ENCODE measurements at regions not wholly inside any gene's neighbourhood (a gene's known extent, or its start where the extent isn't known, plus 50 kb on each side); places are given as distances from the start of the nearest gene placed in this dataset.

DNA sequence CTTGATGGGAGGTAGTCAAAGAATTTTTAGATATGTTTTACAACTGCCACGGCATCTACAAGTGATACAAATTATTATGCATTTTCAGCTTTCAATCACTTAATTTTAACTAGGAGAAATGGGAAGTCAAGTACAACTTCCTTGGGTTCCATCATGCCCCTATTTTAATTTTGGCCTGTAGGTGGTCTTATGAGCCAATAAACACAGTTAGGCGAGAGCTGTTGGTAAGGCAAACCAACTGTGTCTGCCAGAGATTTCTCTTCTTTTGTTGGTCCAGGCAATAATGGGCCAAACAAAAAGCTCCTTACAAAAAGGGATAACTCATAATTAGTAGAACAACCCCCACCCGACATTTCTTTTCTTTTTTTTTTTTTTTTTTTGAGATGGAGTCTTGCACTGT, 63.3 kb upstream of the ARX start:
- no peak overlapping the region for H3K4ac ChIP-seq (ENCODE audit: low read length)
- no peak overlapping the region for H2BK15ac ChIP-seq (ENCODE audit: low read length)
- no peak overlapping the region for H3K18ac ChIP-seq (ENCODE audit: low read length)
- H3K9ac ChIP-seq (ENCODE audit: low read depth, low read length, poor library complexity), result no peak overlapping the region
- no peak overlapping the region for H3K4me2 ChIP-seq (ENCODE audit: insufficient read depth, low read length, poor library complexity, severe bottlenecking)
- H2AFZ ChIP-seq (ENCODE audit: low read length), result no peak overlapping the region
- H3K4me1 ChIP-seq (ENCODE audit: control insufficient read depth in 2 of 2, insufficient read depth in 1 of 2, low read depth in 1 of 2, low read length in 2 of 2), result no peaks in the 10 kb centered on the region
- no peak overlapping the region for H3K14ac ChIP-seq (ENCODE audit: low read length)
- no peak for DNase-seq (ENCODE audit: low spot score)
- WGBS, 2 donors (ENCODE audit: extremely low coverage in 2 of 2, insufficient read length in 2 of 2, insufficient replicate concordance in 1 of 2), result no CpG with 5 or more reads among the region's 3 CpGs
- H2AK5ac ChIP-seq (ENCODE audit: low read depth, low read length), result no peak overlapping the region
- no peak overlapping the region for H2BK5ac ChIP-seq (ENCODE audit: low read length)
- H3K27ac ChIP-seq (replicated peaks; ENCODE audit: low read length), result no peak overlapping the region
- H3K23ac ChIP-seq (ENCODE audit: low read depth, low read length, poor library complexity), result no peak overlapping the region
- H3K36me3 ChIP-seq (replicated peaks in 1 of 2; ENCODE audit: control insufficient read depth in 2 of 2, insufficient read depth in 2 of 2, low read length in 2 of 2), result no peaks in the 10 kb centered on the region
- H3K9me3 ChIP-seq (replicated peaks in 1 of 2; ENCODE audit: control insufficient read depth in 2 of 2, insufficient read depth in 1 of 2, low read depth in 1 of 2, low read length in 2 of 2), result no peaks in the 10 kb centered on the region
- H4K91ac ChIP-seq (ENCODE audit: low read depth, low read length, poor library complexity), result no peak overlapping the region
- H3K79me1 ChIP-seq (ENCODE audit: low read depth, low read length), result no peaks in the 10 kb centered on the region
- no peak overlapping the region for H4K8ac ChIP-seq (ENCODE audit: low read depth, low read length)
- H3K4me3 ChIP-seq (ENCODE audit: low read length in 2 of 2), result no peak overlapping the region
- H2BK12ac ChIP-seq (ENCODE audit: low read length), result no peak overlapping the region
- H2BK120ac ChIP-seq (ENCODE audit: low read depth, low read length), result no peak overlapping the region
- H3K27me3 ChIP-seq (ENCODE audit: control insufficient read depth in 3 of 3, insufficient read depth in 3 of 3, low read depth in 1 of 3, low read length in 3 of 3), result no peaks in the 10 kb centered on the region

DNA sequence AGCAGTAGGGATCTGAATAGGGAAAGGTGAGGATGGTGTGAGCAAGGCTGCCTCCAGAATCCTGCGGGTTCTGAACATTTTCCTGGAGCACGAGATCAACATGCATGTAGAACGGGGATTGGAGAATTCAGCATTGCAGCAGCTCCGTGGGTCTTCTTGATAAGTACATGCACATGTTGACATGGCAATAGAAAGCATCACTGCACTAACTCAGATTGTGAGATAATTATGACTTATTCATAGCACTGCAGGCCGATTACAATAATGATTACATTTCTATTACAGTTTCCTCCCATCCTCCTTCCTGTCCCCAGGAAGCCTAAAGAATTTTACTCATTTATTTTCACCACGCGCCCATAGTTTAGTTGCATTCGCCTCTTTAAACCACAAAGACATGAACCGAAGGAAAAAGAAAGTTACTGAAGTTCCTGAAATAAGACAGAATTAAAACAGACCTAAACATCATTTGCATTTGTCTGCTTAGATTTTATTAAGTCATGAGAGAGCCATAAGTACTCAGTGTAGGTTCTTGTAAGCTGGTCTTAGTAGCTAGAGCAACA, 61.3 kb upstream of the ARX start:
- no peak overlapping the region for H3K23ac ChIP-seq (ENCODE audit: low read depth, low read length, poor library complexity)
- no CpG with 5 or more reads among the region's 9 CpGs for WGBS, 2 donors (ENCODE audit: extremely low coverage in 2 of 2, insufficient read length in 2 of 2, insufficient replicate concordance in 1 of 2)
- H4K91ac ChIP-seq (ENCODE audit: low read depth, low read length, poor library complexity), result no peak overlapping the region
- no peak overlapping the region for H3K27ac ChIP-seq (replicated peaks; ENCODE audit: low read length)
- no peak overlapping the region for H3K4ac ChIP-seq (ENCODE audit: low read length)
- no peak overlapping the region for H2AK5ac ChIP-seq (ENCODE audit: low read depth, low read length)
- H2BK12ac ChIP-seq (ENCODE audit: low read length), result no peak overlapping the region
- no peaks in the 10 kb centered on the region for H3K27me3 ChIP-seq (ENCODE audit: control insufficient read depth in 3 of 3, insufficient read depth in 3 of 3, low read depth in 1 of 3, low read length in 3 of 3)
- no peak overlapping the region for H4K8ac ChIP-seq (ENCODE audit: low read depth, low read length)
- no peaks in the 10 kb centered on the region for H3K36me3 ChIP-seq (replicated peaks in 1 of 2; ENCODE audit: control insufficient read depth in 2 of 2, insufficient read depth in 2 of 2, low read length in 2 of 2)
- no peak overlapping the region for H3K18ac ChIP-seq (ENCODE audit: low read length)
- H3K4me1 ChIP-seq (ENCODE audit: control insufficient read depth in 2 of 2, insufficient read depth in 1 of 2, low read depth in 1 of 2, low read length in 2 of 2), result no peaks in the 10 kb centered on the region
- H3K14ac ChIP-seq (ENCODE audit: low read length), result no peak overlapping the region
- H2BK5ac ChIP-seq (ENCODE audit: low read length), result no peak overlapping the region
- H3K9me3 ChIP-seq (replicated peaks in 1 of 2; ENCODE audit: control insufficient read depth in 2 of 2, insufficient read depth in 1 of 2, low read depth in 1 of 2, low read length in 2 of 2), result no peaks in the 10 kb centered on the region
- no peak for DNase-seq (ENCODE audit: low spot score)
- no peak overlapping the region for H3K4me2 ChIP-seq (ENCODE audit: insufficient read depth, low read length, poor library complexity, severe bottlenecking)
- no peaks in the 10 kb centered on the region for H3K79me1 ChIP-seq (ENCODE audit: low read depth, low read length)
- H2AFZ ChIP-seq (ENCODE audit: low read length), result no peak overlapping the region
- no peak overlapping the region for H2BK15ac ChIP-seq (ENCODE audit: low read length)
- H2BK120ac ChIP-seq (ENCODE audit: low read depth, low read length), result no peak overlapping the region
- H3K9ac ChIP-seq (ENCODE audit: low read depth, low read length, poor library complexity), result no peak overlapping the region
- no peak overlapping the region for H3K4me3 ChIP-seq (ENCODE audit: low read length in 2 of 2)

DNA sequence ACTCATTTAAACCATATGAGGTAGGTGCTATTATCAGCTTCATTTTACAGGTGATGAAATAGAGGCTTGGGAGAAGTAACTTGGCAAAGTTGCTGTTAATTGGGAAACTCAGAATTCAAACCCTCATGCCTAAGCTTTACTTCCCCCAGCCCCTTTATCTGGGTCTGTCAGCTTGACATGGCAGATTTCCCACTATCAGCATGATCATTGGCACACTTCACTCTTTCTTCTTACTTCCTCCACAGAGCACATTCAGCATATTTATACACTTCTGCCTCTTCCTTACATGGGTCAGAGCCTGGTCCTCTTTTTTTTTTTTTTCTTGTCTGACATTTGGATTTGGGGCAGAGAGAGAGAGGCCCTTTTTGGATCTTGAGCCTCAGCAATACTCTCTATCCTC, 56.5 kb upstream of the ARX start:
- H3K79me1 ChIP-seq (ENCODE audit: low read depth, low read length), result no peaks in the 10 kb centered on the region
- no peak overlapping the region for H2BK12ac ChIP-seq (ENCODE audit: low read length)
- H3K27ac ChIP-seq (replicated peaks; ENCODE audit: low read length), result no peak overlapping the region
- no peak overlapping the region for H3K9ac ChIP-seq (ENCODE audit: low read depth, low read length, poor library complexity)
- H4K8ac ChIP-seq (ENCODE audit: low read depth, low read length), result no peak overlapping the region
- H3K18ac ChIP-seq (ENCODE audit: low read length), result no peak overlapping the region
- H3K14ac ChIP-seq (ENCODE audit: low read length), result no peak overlapping the region
- H2BK120ac ChIP-seq (ENCODE audit: low read depth, low read length), result no peak overlapping the region
- H3K4me1 ChIP-seq (ENCODE audit: control insufficient read depth in 2 of 2, insufficient read depth in 1 of 2, low read depth in 1 of 2, low read length in 2 of 2), result no peaks in the 10 kb centered on the region
- H3K4me3 ChIP-seq (ENCODE audit: low read length in 2 of 2), result no peak overlapping the region
- H2AK5ac ChIP-seq (ENCODE audit: low read depth, low read length), result no peak overlapping the region
- DNase-seq (ENCODE audit: low spot score), result no peak
- no peaks in the 10 kb centered on the region for H3K36me3 ChIP-seq (replicated peaks in 1 of 2; ENCODE audit: control insufficient read depth in 2 of 2, insufficient read depth in 2 of 2, low read length in 2 of 2)
- H2AFZ ChIP-seq (ENCODE audit: low read length), result no peak overlapping the region
- H2BK5ac ChIP-seq (ENCODE audit: low read length), result no peak overlapping the region
- no peak overlapping the region for H3K4me2 ChIP-seq (ENCODE audit: insufficient read depth, low read length, poor library complexity, severe bottlenecking)
- H3K4ac ChIP-seq (ENCODE audit: low read length), result no peak overlapping the region
- no peaks in the 10 kb centered on the region for H3K27me3 ChIP-seq (ENCODE audit: control insufficient read depth in 3 of 3, insufficient read depth in 3 of 3, low read depth in 1 of 3, low read length in 3 of 3)
- no peak overlapping the region for H4K91ac ChIP-seq (ENCODE audit: low read depth, low read length, poor library complexity)
- H2BK15ac ChIP-seq (ENCODE audit: low read length), result no peak overlapping the region
- H3K23ac ChIP-seq (ENCODE audit: low read depth, low read length, poor library complexity), result no peak overlapping the region
- H3K9me3 ChIP-seq (replicated peaks in 1 of 2; ENCODE audit: control insufficient read depth in 2 of 2, insufficient read depth in 1 of 2, low read depth in 1 of 2, low read length in 2 of 2), result no peaks in the 10 kb centered on the region

DNA sequence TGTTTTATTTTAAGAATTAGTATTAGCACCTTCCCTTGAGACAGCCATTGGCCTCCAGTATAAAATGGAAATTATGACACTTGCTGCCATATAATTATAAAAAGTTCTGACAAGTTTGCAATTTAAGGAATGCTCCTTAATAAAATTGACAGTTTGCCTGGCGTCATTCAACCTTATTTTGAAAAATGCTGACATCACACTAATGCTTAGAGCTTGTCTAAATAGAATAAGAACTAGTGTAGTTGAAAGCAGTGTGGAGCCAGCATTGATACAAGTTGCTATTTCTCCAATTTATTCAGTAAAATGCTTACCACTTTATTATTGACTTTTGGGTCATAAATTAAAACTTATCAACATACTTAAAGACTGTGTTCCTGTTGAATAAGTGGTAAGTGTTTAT, 54.3 kb upstream of the ARX start:
- H2BK120ac ChIP-seq (ENCODE audit: low read depth, low read length), result no peak overlapping the region
- no peak overlapping the region for H3K14ac ChIP-seq (ENCODE audit: low read length)
- no peak overlapping the region for H3K4me3 ChIP-seq (ENCODE audit: low read length in 2 of 2)
- no peak overlapping the region for H4K8ac ChIP-seq (ENCODE audit: low read depth, low read length)
- H3K27ac ChIP-seq (replicated peaks; ENCODE audit: low read length), result no peak overlapping the region
- H2BK5ac ChIP-seq (ENCODE audit: low read length), result no peak overlapping the region
- H2BK12ac ChIP-seq (ENCODE audit: low read length), result no peak overlapping the region
- H2AK5ac ChIP-seq (ENCODE audit: low read depth, low read length), result no peak overlapping the region
- no peak overlapping the region for H3K23ac ChIP-seq (ENCODE audit: low read depth, low read length, poor library complexity)
- no peaks in the 10 kb centered on the region for H3K27me3 ChIP-seq (ENCODE audit: control insufficient read depth in 3 of 3, insufficient read depth in 3 of 3, low read depth in 1 of 3, low read length in 3 of 3)
- no peak overlapping the region for H3K18ac ChIP-seq (ENCODE audit: low read length)
- DNase-seq (ENCODE audit: low spot score), result no peak
- H3K4ac ChIP-seq (ENCODE audit: low read length), result no peak overlapping the region
- no peak overlapping the region for H4K91ac ChIP-seq (ENCODE audit: low read depth, low read length, poor library complexity)
- H3K9me3 ChIP-seq (replicated peaks in 1 of 2; ENCODE audit: control insufficient read depth in 2 of 2, insufficient read depth in 1 of 2, low read depth in 1 of 2, low read length in 2 of 2), result no peaks in the 10 kb centered on the region
- no peaks in the 10 kb centered on the region for H3K79me1 ChIP-seq (ENCODE audit: low read depth, low read length)
- H3K36me3 ChIP-seq (replicated peaks in 1 of 2; ENCODE audit: control insufficient read depth in 2 of 2, insufficient read depth in 2 of 2, low read length in 2 of 2), result no peaks in the 10 kb centered on the region
- no peaks in the 10 kb centered on the region for H3K4me1 ChIP-seq (ENCODE audit: control insufficient read depth in 2 of 2, insufficient read depth in 1 of 2, low read depth in 1 of 2, low read length in 2 of 2)
- H3K9ac ChIP-seq (ENCODE audit: low read depth, low read length, poor library complexity), result no peak overlapping the region
- H2AFZ ChIP-seq (ENCODE audit: low read length), result no peak overlapping the region
- no peak overlapping the region for H3K4me2 ChIP-seq (ENCODE audit: insufficient read depth, low read length, poor library complexity, severe bottlenecking)
- no peak overlapping the region for H2BK15ac ChIP-seq (ENCODE audit: low read length)
- WGBS, 2 donors (ENCODE audit: extremely low coverage in 2 of 2, insufficient read length in 2 of 2, insufficient replicate concordance in 1 of 2), result no CpG with 5 or more reads among the region's 1 CpG
